ENCODE measurements at regions not wholly inside any gene's neighbourhood (a gene's known extent, or its start where the extent isn't known, plus 50 kb on each side); places are given as distances from the start of the nearest gene placed in this dataset.

- TF ChIP-seq ZNF302 (CRISPR knock-in tag; IDR thresholded peaks at IDR 0.05) (no peak), POLR2A (IDR thresholded peaks at IDR 0.05; ENCODE audit: low read length) (no peak), ZC3H11A (IDR thresholded peaks at IDR 0.05) (no peak), EHF (CRISPR knock-in tag; IDR thresholded peaks at IDR 0.05) (no peak), MYC (IDR thresholded peaks at IDR 0.05; ENCODE audit: borderline replicate concordance, low read length) (no peak), HDAC2 (IDR thresholded peaks at IDR 0.05) (no peak)
- TF ChIP-seq, protein P1, sequence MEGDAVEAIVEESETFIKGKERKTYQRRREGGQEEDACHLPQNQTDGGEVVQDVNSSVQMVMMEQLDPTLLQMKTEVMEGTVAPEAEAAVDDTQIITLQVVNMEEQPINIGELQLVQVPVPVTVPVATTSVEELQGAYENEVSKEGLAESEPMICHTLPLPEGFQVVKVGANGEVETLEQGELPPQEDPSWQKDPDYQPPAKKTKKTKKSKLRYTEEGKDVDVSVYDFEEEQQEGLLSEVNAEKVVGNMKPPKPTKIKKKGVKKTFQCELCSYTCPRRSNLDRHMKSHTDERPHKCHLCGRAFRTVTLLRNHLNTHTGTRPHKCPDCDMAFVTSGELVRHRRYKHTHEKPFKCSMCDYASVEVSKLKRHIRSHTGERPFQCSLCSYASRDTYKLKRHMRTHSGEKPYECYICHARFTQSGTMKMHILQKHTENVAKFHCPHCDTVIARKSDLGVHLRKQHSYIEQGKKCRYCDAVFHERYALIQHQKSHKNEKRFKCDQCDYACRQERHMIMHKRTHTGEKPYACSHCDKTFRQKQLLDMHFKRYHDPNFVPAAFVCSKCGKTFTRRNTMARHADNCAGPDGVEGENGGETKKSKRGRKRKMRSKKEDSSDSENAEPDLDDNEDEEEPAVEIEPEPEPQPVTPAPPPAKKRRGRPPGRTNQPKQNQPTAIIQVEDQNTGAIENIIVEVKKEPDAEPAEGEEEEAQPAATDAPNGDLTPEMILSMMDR (IDR thresholded peaks at IDR 0.05): no peak
- TF ChIP-seq, protein P2, sequence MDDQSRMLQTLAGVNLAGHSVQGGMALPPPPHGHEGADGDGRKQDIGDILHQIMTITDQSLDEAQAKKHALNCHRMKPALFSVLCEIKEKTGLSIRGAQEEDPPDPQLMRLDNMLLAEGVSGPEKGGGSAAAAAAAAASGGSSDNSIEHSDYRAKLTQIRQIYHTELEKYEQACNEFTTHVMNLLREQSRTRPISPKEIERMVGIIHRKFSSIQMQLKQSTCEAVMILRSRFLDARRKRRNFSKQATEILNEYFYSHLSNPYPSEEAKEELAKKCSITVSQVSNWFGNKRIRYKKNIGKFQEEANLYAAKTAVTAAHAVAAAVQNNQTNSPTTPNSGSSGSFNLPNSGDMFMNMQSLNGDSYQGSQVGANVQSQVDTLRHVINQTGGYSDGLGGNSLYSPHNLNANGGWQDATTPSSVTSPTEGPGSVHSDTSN (IDR thresholded peaks at IDR 0.05): no peak
- TF ChIP-seq, protein P3, sequence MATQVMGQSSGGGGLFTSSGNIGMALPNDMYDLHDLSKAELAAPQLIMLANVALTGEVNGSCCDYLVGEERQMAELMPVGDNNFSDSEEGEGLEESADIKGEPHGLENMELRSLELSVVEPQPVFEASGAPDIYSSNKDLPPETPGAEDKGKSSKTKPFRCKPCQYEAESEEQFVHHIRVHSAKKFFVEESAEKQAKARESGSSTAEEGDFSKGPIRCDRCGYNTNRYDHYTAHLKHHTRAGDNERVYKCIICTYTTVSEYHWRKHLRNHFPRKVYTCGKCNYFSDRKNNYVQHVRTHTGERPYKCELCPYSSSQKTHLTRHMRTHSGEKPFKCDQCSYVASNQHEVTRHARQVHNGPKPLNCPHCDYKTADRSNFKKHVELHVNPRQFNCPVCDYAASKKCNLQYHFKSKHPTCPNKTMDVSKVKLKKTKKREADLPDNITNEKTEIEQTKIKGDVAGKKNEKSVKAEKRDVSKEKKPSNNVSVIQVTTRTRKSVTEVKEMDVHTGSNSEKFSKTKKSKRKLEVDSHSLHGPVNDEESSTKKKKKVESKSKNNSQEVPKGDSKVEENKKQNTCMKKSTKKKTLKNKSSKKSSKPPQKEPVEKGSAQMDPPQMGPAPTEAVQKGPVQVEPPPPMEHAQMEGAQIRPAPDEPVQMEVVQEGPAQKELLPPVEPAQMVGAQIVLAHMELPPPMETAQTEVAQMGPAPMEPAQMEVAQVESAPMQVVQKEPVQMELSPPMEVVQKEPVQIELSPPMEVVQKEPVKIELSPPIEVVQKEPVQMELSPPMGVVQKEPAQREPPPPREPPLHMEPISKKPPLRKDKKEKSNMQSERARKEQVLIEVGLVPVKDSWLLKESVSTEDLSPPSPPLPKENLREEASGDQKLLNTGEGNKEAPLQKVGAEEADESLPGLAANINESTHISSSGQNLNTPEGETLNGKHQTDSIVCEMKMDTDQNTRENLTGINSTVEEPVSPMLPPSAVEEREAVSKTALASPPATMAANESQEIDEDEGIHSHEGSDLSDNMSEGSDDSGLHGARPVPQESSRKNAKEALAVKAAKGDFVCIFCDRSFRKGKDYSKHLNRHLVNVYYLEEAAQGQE (IDR thresholded peaks at IDR 0.05): no peak
- TF ChIP-seq, protein P4, sequence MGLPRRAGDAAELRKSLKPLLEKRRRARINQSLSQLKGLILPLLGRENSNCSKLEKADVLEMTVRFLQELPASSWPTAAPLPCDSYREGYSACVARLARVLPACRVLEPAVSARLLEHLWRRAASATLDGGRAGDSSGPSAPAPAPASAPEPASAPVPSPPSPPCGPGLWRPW (IDR thresholded peaks at IDR 0.05): no peak
- TF ChIP-seq, protein P5, sequence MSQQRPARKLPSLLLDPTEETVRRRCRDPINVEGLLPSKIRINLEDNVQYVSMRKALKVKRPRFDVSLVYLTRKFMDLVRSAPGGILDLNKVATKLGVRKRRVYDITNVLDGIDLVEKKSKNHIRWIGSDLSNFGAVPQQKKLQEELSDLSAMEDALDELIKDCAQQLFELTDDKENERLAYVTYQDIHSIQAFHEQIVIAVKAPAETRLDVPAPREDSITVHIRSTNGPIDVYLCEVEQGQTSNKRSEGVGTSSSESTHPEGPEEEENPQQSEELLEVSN (IDR thresholded peaks at IDR 0.05; ENCODE audit: borderline replicate concordance, low read depth): no peak
Measured at GRCh38 chr4:160772668-160773067, 1391.1 kb downstream of the FSTL5 start.
